ENCODE measurements at regions not wholly inside any gene's neighbourhood (a gene's known extent, or its start where the extent isn't known, plus 50 kb on each side); places are given as distances from the start of the nearest gene placed in this dataset.
"Not testable (repeated sequence)": the region's sequence is repeated elsewhere in the genome, so short reads cannot be mapped to it uniquely, and the experiment has no call there.

DNA sequence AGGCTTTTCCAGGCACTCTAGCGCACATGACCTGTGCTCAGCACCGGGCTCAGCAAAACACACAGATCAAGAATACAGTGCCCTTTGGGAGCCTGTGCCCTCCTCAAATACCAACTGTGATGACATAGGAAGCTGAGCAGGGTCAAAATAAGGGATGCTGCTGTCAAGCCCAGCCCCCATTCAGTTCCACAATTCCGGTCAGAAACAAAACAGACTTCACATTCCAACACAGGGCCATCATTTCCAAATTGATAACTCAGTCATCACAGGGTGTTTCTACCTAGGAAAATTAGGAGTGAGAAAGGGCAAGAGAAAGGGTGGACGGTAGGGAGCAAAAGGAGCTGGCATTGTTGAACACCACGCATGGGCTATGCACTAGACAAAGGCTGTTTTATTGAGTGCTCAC, 158.4 kb upstream of the CCDC54 start:
- DNase-seq (ENCODE audit: low spot score) = no peak

DNA sequence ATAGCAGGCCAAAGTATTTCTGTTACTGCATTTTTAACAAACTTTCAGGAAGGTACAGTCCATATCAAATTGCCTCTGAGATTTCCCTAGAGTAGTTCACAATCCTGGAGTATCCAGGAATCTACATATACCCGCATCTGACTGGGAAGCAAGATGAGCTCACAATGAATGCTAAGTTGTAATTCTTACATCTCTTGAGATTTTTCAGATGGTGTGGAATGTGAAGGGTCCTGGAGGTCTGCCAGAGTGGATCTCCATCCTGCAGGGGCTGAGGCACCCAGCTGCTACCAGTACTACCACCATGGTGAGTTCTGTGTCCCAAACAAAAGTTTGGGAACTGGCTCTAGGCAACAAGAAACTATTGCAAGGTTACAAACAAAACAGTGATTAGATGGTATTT, 156.7 kb upstream of the CCDC54 start:
- DNase-seq (ENCODE audit: low spot score) = no peak

DNA sequence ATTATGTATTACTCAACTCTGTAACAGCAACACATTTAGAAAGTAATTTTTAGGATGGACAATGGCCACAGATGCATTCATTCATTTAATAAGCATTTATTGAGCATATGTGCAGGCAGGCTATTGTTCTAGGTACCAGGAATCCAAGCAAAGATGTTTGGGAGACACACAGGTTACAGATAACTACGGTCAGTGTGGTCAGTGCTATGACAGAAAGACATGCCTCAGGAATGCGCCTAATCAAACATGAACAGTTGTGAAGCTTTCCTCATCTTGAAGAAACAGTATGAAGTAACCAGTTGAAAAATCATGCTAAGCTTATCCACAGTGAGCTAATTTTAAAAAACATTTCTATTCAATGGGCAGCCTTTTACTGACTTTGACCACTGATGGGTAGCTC, 155.4 kb upstream of the CCDC54 start:
- DNase-seq (ENCODE audit: low spot score) = no peak

DNA sequence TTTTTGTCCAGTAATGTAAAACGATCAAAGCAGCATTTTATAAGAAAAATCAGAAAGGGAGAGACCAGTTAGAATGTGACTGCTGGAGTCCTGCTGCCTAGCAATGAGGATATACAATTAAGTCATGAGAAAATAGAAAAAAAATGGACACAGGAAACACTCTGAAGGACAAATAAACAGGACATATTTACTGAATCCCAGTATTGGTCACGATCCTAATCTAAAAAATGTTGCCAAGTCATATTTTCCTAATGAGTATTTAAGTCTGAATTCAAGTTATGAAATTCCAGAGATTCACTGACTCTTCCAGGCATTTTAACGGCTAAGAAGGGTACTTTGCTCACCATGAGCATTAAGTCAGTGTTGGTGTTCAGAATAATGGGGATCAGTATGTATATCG, 154.3 kb upstream of the CCDC54 start:
- DNase-seq (ENCODE audit: low spot score) = peak; percentile 65

DNA sequence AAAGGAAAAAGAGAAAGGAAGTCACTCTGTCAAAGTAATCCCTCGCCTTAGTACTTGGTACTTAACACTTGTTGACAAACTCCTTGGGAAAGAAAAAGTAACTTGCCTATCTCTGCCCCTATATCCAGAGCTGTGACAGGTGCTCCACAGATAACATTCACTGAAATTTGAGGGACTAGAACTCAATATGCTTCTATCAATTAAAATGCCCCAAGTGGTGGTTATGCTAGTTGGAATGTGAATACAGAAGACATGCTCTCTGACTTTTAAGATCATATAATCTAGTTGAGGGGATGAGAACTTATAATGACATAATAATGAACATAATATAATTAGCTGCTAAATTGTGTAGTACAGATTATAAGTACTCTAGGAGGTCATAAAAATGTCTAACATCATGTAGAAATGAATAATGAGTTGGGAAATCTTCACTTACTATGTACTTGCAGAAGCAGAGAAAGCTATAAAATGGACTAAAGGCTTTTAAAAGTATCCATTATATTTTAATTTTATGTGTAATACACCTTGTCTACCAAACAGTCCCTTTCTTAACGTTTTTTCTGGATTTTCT, 153.1 kb upstream of the CCDC54 start:
- DNase-seq (ENCODE audit: low spot score) = no peak

DNA sequence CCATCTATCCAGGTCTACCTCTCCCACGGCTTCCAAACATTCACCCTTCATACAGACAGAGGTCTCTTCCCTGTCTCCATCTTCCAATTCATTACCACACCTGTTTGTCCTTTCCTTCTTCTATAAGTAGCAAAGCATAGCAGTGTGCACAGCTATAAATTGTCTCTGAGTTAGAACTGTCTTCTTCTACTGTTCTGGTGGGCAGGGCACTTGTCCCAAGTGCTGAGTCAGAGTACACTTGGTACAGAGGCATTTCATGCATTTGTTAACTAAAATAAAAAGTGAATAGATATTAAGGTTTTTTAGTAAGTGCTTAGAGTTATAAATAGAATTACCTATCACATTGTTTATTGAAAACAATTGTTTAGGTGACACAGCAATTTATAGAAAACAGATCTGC, 150.1 kb upstream of the CCDC54 start:
- DNase-seq (ENCODE audit: low spot score) = peak; percentile 35

DNA sequence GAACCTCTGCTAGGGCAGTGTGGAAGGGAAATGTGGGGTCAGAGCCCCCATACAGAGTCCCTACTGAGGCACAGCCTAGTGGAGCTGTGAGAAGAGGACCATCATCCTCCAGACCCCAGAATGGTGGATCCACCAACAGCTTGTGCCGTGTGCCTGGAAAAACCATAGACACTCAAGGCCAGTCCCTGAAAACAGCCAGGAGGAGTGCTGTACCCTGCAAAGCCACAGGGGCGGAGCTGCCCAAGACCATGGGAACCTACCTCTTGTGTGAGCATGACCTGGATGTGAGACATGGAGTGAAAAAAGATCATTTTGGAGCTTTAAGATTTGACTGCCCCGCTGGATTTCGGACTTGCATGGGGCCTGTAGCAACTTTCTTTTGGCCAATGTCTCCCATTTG, 143.4 kb upstream of the CCDC54 start:
- not testable (repeated sequence) for DNase-seq (ENCODE audit: low spot score)

DNA sequence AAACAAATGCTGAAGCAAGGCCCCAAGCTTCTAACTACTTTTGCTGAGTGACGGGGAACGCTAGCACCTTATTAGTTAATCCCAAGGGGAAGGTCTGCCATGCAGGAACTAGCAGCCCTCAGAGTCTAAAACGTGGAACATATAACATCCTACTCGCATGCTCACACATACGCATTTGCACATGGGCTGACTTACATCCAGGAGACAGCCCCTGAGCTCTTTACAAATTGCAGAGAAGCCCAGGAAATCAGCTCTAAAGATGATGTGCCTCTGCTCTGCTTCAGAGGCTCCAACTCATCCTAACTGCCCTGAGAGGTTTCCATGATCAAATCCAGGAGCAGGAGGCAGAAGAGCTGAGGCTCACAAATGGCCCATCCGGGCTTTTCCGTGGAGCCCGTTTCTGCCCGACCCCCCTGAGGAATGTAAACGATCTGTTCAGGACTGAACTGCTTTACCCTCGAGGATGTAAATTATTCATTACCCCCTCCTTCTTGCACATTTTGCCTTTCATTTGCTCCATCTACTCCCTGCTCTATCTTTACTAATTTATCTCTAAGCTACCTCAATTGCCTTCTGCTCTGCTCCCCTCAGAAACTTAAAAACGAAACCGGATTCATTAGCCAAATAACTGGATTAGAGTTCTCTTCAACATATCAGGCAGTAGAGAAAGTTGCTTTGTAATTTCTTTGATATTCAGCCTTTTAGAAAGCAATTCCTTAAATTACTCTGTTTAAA, 141.9 kb upstream of the CCDC54 start:
- DNase-seq (ENCODE audit: low spot score) = peak; percentile 18

DNA sequence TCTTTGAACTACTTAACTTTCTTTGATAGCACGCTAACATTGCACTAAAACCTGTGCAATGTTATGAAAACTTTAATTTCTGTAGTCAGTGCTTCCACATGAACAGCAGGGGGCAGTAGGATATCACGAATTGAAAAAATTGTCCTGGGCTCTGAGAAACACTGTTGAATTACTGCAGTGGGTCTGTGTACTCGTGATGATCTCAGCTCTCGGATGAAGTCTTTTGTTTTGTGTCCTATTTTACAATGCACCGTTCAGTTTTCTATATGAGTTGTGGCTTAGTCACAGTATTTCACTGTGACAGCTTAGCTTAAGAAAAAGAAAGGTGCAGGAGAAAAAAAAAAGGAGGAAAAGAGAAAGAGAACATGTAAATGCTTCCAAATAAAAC, 141.3 kb upstream of the CCDC54 start:
- DNase-seq (ENCODE audit: low spot score) = peak; percentile 81

DNA sequence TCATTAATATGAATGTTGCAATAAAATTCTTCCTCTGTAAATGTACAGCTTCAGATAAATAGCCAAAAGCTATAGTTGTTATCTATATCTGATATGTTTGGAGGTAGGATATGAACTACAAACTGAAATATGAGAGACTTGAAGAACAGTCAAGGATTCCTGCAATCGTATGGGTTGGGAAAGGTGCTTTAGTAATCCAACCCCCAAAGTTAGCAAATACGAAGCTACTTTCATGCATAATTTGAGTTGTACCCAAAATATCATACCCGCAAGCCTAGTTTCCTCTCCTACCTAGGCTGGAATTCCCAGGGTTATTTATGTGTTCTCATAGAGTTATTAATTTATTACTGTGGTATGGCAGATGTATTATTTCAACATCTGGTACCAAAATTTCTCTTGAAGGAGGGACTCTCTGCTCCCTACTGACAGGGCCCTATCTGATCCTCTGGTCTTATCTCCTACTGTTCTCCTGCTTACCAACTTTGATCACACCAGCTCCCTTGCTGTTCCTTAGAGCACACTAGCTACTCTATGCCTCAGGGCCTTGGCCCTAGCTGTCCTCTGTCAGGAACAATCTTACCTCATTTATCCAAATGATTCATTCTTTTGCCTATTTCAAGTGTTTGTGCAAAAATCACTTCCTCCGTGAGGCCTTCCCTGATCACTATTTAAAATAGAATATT, 140.4 kb upstream of the CCDC54 start:
- DNase-seq (ENCODE audit: low spot score) = no peak

DNA sequence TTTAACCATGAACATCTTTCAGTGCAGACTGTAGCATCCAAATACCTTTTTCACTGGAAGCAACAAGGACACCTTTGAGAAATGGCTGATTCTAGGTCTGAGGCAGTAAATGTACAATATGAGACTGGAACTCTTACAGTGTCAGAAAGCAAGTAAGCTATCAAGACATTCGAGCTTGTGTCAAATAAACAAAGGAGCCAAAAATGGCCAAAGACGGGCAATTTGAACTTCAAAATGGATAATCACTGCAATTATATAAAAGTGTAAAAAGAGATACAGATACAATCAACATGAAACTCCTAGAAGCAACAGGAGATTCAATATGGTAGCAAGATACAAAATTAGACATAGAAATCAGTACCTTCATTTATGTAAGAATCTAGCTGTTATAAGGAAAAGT, 138.5 kb upstream of the CCDC54 start:
- DNase-seq (ENCODE audit: low spot score) = no peak

DNA sequence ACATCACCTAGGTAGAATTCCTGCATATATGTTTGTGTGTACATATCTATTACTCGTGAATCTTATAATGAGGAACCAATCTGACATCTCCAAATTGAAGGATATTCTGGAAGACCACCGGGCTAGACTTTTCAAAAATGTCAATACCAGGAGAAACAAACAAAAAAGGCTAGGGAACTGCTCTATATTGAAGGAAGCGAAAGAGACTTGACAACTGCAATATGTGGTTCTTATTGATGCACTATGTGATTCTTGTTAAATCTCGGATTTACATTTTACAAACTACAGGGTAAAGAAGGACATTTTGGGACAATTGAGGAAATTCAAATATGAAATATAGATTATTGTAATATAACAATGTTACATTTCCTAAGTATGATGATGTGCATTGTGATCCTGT, 137.5 kb upstream of the CCDC54 start:
- DNase-seq (ENCODE audit: low spot score) = no peak

DNA sequence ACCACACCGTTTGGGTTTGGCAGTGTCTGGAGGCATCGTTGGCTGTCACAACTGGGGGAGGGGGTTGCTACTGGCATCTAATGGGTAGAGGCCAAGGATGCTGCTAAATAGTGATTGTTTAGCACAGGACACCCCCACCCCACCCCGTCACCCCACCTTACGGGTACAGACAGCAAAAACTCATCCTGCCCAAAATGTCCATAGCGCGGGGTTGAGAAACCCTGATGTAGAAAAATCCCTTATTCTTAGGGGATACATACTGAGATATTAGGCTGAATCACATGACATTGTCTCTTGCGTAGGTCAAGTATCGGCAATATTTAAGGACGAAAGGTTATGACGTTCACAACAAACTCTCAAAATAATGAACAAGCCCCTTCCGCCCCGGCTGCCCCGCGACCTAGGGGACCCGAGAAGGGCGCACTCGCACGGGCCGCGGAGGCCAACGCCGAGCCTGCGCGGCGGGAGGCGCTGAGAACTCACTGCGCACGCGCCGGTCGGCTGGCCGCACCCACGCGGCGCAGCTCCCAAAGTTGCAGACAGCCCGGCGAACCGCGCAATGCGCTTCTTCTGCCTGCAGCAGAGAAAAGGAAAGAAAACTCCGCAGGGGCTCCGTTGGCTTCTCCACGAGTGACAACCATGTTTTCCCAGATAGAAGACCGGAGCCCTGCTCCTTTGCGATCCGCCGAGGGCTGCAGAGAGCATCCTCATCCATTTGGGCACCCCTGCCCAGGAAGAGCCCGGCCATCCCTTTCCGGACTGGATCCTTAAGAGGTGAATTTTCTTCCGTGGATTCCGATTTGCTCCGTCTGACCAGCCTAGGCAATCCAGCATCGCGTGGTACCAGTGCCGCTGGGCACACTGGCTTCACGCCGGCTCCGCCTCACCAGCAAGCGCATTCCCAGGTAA, 136.8 kb upstream of the CCDC54 start:
- DNase-seq (ENCODE audit: low spot score) = peak; percentile 95

DNA sequence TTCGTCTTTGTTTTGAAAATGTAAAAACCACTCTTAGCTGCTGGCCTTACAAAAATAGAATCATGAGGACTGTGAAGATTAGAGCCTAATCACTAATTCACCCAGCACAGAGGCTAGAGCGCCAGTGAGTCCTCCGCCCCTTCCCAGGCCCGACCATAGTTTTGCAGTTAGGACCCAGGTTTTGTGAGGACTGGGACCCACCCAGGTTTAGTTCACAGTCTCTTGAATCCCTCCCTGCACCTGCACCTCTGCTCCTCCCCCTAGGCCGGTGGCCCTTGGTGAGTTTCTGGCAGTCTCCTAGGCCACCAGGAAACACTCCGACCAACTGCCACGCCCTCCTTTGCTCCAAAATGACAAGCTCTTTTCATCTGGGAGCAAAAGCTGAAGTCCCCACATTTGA, 136.0 kb upstream of the CCDC54 start:
- peak; percentile 29 for DNase-seq (ENCODE audit: low spot score)

DNA sequence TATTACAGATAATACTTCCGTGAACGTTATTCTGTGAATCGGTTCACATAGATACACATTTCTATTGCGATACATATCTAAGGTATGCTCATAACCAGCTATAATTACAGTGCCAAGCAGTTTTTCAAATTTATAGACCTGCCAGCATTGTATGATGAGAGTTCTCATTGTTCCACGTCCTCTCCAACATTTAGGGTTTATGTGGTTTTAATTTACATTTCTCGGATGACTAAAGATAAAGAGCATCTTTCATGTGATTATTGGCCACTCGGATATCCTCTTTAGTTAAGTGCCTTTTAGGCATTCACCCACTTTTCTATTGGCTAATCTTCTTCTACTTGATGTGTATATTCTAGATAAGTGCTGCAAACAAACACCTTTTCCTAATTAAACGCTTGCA, 134.7 kb upstream of the CCDC54 start:
- DNase-seq (ENCODE audit: low spot score) = no peak

DNA sequence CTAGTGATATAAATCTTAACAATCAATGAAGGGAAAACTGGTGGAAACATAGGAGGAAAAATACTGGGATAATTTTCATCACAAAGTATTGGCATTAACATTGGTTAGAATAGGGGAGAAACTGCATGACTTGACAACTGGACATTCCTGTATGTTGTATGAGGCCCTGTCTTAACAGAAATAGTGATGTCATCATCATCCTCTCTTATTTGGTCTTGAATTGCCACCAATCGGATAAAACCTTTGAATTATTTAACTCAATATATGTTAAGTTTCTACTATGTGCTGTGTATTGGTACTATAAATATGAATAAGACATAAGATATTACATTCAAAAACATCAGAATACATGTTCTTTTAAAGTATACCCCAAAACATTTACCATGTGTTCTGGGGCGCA, 130.1 kb upstream of the CCDC54 start:
- DNase-seq (ENCODE audit: low spot score) = no peak

DNA sequence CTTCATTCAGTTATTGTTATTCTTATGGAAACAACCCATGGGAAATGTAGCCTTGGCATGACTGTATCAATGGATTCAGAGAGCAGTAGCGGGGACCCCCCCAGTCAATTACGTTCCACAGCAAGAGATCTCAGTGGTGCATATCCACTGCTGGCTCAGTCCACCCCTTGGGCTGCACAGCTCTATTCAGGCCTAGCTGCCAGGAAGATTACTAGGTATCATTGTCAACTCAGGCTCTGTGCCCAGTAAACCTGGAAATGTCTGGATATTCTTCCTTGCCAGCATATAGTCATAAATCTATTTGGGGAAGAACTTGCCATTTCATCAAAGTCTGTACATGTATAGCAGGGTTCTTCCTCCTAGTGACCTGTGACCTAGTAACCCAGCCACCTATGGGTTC, 128.1 kb upstream of the CCDC54 start:
- no peak for DNase-seq (ENCODE audit: low spot score)

DNA sequence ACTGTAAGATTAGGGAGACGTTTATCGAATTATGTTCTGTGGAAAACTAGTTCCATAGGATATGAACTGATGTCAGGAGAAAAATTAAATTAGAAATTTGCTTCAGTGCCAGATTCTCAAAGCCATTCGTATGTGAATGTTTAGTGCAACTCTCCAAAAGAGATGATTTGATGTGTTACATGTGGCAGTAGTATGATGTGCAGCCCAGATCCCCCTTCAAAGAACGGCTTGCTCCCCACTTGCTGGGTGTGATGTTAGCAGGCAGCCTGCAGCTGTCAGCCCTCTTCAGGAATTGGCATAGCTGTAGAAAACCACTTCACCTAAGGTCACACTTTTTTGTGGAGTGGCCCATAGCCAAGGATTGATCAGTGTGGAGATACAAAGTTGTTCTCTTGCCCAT, 127.0 kb upstream of the CCDC54 start:
- DNase-seq (ENCODE audit: low spot score) = no peak

DNA sequence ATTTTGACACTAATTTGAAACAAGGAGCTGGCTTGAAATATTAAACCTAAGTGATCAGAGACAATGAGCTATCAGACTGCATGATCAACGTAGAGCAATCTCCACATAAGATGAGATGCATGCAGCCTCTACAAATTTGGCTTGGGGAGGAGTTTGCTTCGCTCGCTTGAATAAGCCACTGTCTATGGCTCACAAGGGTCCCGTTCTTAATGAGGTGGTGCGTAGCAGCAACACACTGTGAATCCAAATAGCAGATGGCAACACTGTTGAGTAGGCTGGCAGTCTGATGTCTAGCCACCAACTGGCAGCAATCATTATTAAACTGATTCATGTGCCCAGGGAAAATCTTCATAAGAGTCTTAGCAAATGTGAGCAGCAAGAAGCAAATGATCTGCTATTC, 125.4 kb upstream of the CCDC54 start:
- DNase-seq (ENCODE audit: low spot score) = no peak

DNA sequence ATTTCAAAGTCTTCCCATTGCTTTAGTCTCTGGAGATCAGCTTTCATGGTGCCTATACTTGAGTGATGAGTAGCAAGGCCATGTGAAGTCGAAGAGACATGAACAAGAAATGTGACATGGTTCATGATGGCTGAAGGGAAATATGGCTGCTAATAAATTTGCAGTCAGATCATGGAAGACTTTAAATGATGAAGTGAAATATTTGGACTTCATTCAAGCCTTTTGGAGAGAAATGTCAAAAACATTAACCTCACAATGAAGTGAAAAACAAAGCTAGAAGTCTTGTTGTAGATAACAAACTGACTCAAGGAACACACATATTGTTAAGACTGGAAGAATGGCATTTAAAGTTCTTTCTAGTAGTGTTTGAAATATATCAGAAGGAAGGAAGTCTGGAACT, 120.3 kb upstream of the CCDC54 start:
- DNase-seq (ENCODE audit: low spot score) = no peak

DNA sequence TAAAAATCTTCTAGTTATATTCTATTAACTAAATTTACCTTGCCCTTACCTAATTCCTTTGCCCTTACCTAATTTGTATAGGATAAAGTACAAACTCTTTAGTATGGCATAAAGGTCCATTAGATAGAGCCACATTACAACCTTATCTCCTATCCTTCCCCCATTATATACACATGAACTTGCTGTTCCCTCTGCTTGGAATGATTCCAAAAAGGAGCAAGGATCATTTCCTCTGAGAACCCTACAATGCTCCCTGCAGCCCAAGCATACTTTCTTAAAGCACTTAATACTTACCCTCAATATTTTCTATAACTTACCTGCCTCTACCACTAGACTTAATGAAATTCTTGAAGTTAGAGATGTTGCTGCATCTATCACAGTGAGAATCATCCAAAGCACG, 118.9 kb upstream of the CCDC54 start:
- no peak for DNase-seq (ENCODE audit: low spot score)

DNA sequence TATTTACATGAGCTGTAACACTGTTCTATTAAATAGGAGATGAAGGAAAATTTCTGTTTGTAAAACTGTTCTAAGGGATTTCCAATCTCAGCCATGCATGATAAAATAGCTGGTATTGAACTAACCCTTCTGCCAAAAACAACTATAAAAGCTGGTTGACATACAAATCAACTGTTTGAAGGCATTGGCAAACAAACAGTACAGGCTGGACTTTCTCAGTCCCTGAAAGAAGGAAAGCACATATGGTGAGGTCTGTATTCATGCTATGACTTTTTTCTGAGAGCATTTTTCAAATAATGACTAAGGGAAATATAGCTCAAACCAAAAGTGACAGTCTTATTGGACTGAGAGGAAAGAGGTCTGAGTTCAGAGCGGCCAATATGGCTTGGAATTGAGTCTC, 117.0 kb upstream of the CCDC54 start:
- DNase-seq (ENCODE audit: low spot score) = no peak
